HEK293 (cell line): ENCODE measurements at regions not wholly inside any gene's neighbourhood (a gene's known extent, or its start where the extent isn't known, plus 50 kb on each side); places are given as distances from the start of the nearest gene placed in this dataset.

ENCODE experiments used
- CTCF ChIA-PET: fragments of 350-600 bp; formaldehyde crosslinking; extraction: SDS; loops from one replicate; lab custom pipeline; 2021; ENCODE audit warnings: antibody characterized with exemption; lab: Yijun Ruan, JAX
- POLR2A ChIA-PET: fragments of 300-600 bp; formaldehyde crosslinking; extraction: SDS; loops from one replicate; lab custom pipeline; 2020; ENCODE audit warnings: antibody characterized with exemption, inconsistent platforms; lab: Yijun Ruan, JAX
- H3K27ac ChIP-seq: fragments of 200-500 bp; sonication (Bioruptor generic); 2 replicates; pipeline ENCODE4 v1.5.1; 2014; ENCODE audit warnings: low read depth, low read length, control low read depth, inconsistent platforms; ENCODE audit errors: extremely low read depth
- H3K36me3 ChIP-seq, 2 experiments: fragments of 200-500 bp in 1 of 2; sonication (Bioruptor generic) in 1 of 2; 1 replicate in 1 of 2; 2 replicates in 1 of 2; pipeline ENCODE4 v1.5.1; 2014 to 2017; ENCODE audit warnings: inconsistent platforms in 2 of 2, low read length in 2 of 2; ENCODE audit not compliant: control insufficient read depth in 2 of 2, insufficient read depth in 1 of 2
- H3K4me1 ChIP-seq: fragments of 200-500 bp; sonication (Bioruptor generic); 2 replicates; pipeline ENCODE4 v1.5.1; 2014; ENCODE audit warnings: mild to moderate bottlenecking, low read length, inconsistent platforms; ENCODE audit not compliant: control insufficient read depth, insufficient read depth
- H3K4me3 ChIP-seq: 2 replicates; pipeline ENCODE4 v1.5.1; 2011; ENCODE audit warnings: low read depth, mild to moderate bottlenecking, control low read depth, low read length, moderate library complexity
- H3K9me3 ChIP-seq: fragments of 200-500 bp; sonication (Bioruptor generic); 2 replicates; pipeline ENCODE4 v1.5.1; 2014; ENCODE audit warnings: low read depth, low read length, inconsistent platforms; ENCODE audit not compliant: control insufficient read depth, insufficient read depth
- AEBP2 ChIP-seq: fragments of 450-650 bp; formaldehyde crosslinking; IDR thresholded peaks from 2 replicates; pipeline ENCODE4 v1.5.1; 2016; ENCODE audit warnings: missing biosample characterization, missing genetic modification characterization, borderline replicate concordance
- KLF8 ChIP-seq: fragments of 450-650 bp; formaldehyde crosslinking; IDR thresholded peaks from 2 replicates; pipeline ENCODE4 v1.5.1; 2016; ENCODE audit warnings: missing biosample characterization, missing genetic modification characterization
- MEIS1 ChIP-seq: sonication (generic); formaldehyde crosslinking; IDR thresholded peaks from 2 replicates; pipeline ENCODE4 v1.8.1; 2022; ENCODE audit warnings: missing genetic modification reagents, mild to moderate bottlenecking, borderline replicate concordance
- REPIN1 ChIP-seq: fragments of 450-650 bp; formaldehyde crosslinking; IDR thresholded peaks from 2 replicates; pipeline ENCODE4 v1.5.1; 2017; ENCODE audit warnings: missing biosample characterization, missing genetic modification characterization, low read depth
- WT1 ChIP-seq: fragments of 450-650 bp; formaldehyde crosslinking; IDR thresholded peaks from 2 replicates; pipeline ENCODE4 v1.5.1; 2016; ENCODE audit warnings: missing biosample characterization, missing genetic modification characterization
- ZBTB17 ChIP-seq: fragments of 450-650 bp; formaldehyde crosslinking; IDR thresholded peaks from 2 replicates; pipeline ENCODE4 v1.5.1; 2016; ENCODE audit warnings: missing biosample characterization, missing genetic modification characterization
- ZBTB48 ChIP-seq: fragments of 450-650 bp; formaldehyde crosslinking; IDR thresholded peaks from 2 replicates; pipeline ENCODE4 v1.5.1; 2016; ENCODE audit warnings: missing biosample characterization, missing genetic modification characterization
- ZBTB6 ChIP-seq: fragments of 450-650 bp; formaldehyde crosslinking; IDR thresholded peaks from 2 replicates; pipeline ENCODE4 v1.5.1; 2017; ENCODE audit warnings: missing biosample characterization, missing genetic modification characterization
- ZNF121 ChIP-seq: fragments of 450-650 bp; formaldehyde crosslinking; IDR thresholded peaks from 2 replicates; pipeline ENCODE4 v1.5.1; 2016; ENCODE audit warnings: missing biosample characterization, missing genetic modification characterization
- ZNF133 ChIP-seq: fragments of 450-650 bp; formaldehyde crosslinking; IDR thresholded peaks from 2 replicates; pipeline ENCODE4 v1.5.1; 2016; ENCODE audit warnings: missing biosample characterization, missing genetic modification characterization
- ZNF138 ChIP-seq: fragments of 450-650 bp; formaldehyde crosslinking; IDR thresholded peaks from 2 replicates; pipeline ENCODE4 v1.5.1; 2016; ENCODE audit warnings: missing biosample characterization, missing genetic modification characterization, borderline replicate concordance
- ZNF146 ChIP-seq: fragments of 450-650 bp; formaldehyde crosslinking; IDR thresholded peaks from 2 replicates; pipeline ENCODE4 v1.5.1; 2016; ENCODE audit warnings: missing biosample characterization, missing genetic modification characterization
- ZNF155 ChIP-seq: fragments of 450-650 bp; formaldehyde crosslinking; IDR thresholded peaks from 2 replicates; pipeline ENCODE4 v1.5.1; 2016; ENCODE audit warnings: missing biosample characterization, missing genetic modification characterization
- ZNF174 ChIP-seq: fragments of 450-650 bp; formaldehyde crosslinking; IDR thresholded peaks from 2 replicates; pipeline ENCODE4 v1.5.0; 2017; ENCODE audit warnings: missing biosample characterization, mild to moderate bottlenecking, missing genetic modification characterization
- ZNF404 ChIP-seq: fragments of 450-650 bp; formaldehyde crosslinking; IDR thresholded peaks from 2 replicates; pipeline ENCODE4 v1.5.1; 2017; ENCODE audit warnings: missing biosample characterization, missing genetic modification characterization
- ZNF518A ChIP-seq: fragments of 450-650 bp; formaldehyde crosslinking; conservative IDR thresholded peaks from 2 replicates; pipeline ENCODE4 v1.5.1; 2016; ENCODE audit warnings: low read depth, missing biosample characterization, missing genetic modification characterization
- ZNF529 ChIP-seq: fragments of 450-650 bp; formaldehyde crosslinking; IDR thresholded peaks from 2 replicates; pipeline ENCODE4 v1.5.1; 2017; ENCODE audit warnings: missing genetic modification characterization, missing biosample characterization; ENCODE audit not compliant: insufficient replicate concordance
- ZNF558 ChIP-seq: fragments of 450-650 bp; formaldehyde crosslinking; IDR thresholded peaks from 2 replicates; pipeline ENCODE4 v1.5.1; 2016; ENCODE audit warnings: missing biosample characterization, missing genetic modification characterization
- ZNF580 ChIP-seq: fragments of 450-650 bp; formaldehyde crosslinking; IDR thresholded peaks from 2 replicates; pipeline ENCODE4 v1.5.1; 2016; ENCODE audit warnings: missing biosample characterization, missing genetic modification characterization
- ZNF776 ChIP-seq: fragments of 450-650 bp; formaldehyde crosslinking; IDR thresholded peaks from 2 replicates; pipeline ENCODE4 v1.5.0; 2017; ENCODE audit warnings: missing biosample characterization, missing genetic modification characterization, borderline replicate concordance
- ZNF777 ChIP-seq: fragments of 450-650 bp; formaldehyde crosslinking; IDR thresholded peaks from 2 replicates; pipeline ENCODE4 v1.5.1; 2017; ENCODE audit warnings: missing biosample characterization, missing genetic modification characterization, borderline replicate concordance
- TF ChIP-seq, protein P1 (sequence below): fragments of 450-650 bp; formaldehyde crosslinking; IDR thresholded peaks from 2 replicates; pipeline ENCODE4 v1.5.1; 2017; ENCODE audit warnings: missing biosample characterization, missing genetic modification characterization

- TF ChIP-seq ZNF518A (tag by site-specific recombination): no peak
- no peak for TF ChIP-seq ZNF146 (tag by site-specific recombination)
- no peak for TF ChIP-seq KLF8 (tag by site-specific recombination)
- TF ChIP-seq, all 188 proteins: peak for 0
These were observed 132.4 kb downstream of the CYP26B1 start (continued) for GRCh38 chr2:72015266-72015665.

DNA sequence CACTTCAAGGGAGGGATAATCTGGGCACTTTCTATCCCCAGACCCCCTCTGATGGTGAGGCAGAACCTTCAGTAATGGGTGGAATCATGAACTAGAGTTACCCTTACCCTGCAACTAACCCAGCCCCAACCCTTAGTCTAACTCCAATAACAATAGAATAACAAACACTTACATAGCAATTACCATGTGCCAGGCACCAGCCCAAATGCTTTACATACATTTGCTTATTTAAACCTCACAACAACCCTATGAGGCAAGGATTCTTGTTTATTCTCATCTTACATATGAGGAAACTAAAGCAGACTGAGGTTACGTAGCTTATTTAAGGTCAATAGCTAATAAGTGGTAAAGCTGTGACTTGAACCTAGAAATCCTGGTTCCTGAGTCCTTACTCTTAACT lies 132.8 kb downstream of the CYP26B1 start:
- H3K36me3 ChIP-seq: no peaks in the 10 kb centered on the region
- POLR2A ChIA-PET: no interaction called here
- no peak overlapping the region for H3K4me3 ChIP-seq
- H3K4me1 ChIP-seq: no peaks in the 10 kb centered on the region
- no peak overlapping the region for H3K27ac ChIP-seq
- H3K9me3 ChIP-seq: no peaks in the 10 kb centered on the region
- CTCF ChIA-PET: interaction anchor here (0.6 kb wide), 2 partner anchors 595 to 669 kb away, joined by 3 to 4 read pairs; no protein-coding TSS in a partner anchor
- no peak for TF ChIP-seq ZNF558 (tag by site-specific recombination)
- TF ChIP-seq ZNF155 (tag by site-specific recombination): no peak
- no peak for TF ChIP-seq ZBTB48 (tag by site-specific recombination)
- TF ChIP-seq ZNF404: no peak
- TF ChIP-seq ZNF529: no peak
- TF ChIP-seq ZBTB6 (tag by site-specific recombination): no peak
- no peak for TF ChIP-seq ZNF121
- no peak for TF ChIP-seq REPIN1 (tag by site-specific recombination)
- TF ChIP-seq ZNF174 (tag by site-specific recombination): no peak
- TF ChIP-seq ZNF776 (tag by site-specific recombination): no peak
- TF ChIP-seq ZNF138 (tag by site-specific recombination): no peak
- no peak for TF ChIP-seq ZBTB17 (tag by site-specific recombination)
- TF ChIP-seq, all 188 proteins: peak for 0

- ChIA-PET CTCF (no interaction called here), POLR2A (no interaction called here)
- Histone ChIP-seq H3K4me3 (no peak overlapping the region), H3K36me3 (no peaks in the 10 kb centered on the region), H3K9me3 (no peaks in the 10 kb centered on the region), H3K4me1 (no peaks in the 10 kb centered on the region), H3K27ac (no peak overlapping the region)
- TF ChIP-seq, protein P1, sequence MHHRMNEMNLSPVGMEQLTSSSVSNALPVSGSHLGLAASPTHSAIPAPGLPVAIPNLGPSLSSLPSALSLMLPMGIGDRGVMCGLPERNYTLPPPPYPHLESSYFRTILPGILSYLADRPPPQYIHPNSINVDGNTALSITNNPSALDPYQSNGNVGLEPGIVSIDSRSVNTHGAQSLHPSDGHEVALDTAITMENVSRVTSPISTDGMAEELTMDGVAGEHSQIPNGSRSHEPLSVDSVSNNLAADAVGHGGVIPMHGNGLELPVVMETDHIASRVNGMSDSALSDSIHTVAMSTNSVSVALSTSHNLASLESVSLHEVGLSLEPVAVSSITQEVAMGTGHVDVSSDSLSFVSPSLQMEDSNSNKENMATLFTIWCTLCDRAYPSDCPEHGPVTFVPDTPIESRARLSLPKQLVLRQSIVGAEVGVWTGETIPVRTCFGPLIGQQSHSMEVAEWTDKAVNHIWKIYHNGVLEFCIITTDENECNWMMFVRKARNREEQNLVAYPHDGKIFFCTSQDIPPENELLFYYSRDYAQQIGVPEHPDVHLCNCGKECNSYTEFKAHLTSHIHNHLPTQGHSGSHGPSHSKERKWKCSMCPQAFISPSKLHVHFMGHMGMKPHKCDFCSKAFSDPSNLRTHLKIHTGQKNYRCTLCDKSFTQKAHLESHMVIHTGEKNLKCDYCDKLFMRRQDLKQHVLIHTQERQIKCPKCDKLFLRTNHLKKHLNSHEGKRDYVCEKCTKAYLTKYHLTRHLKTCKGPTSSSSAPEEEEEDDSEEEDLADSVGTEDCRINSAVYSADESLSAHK (tag by site-specific recombination): no peak
- TF ChIP-seq ZNF777: no peak
- no peak for TF ChIP-seq ZNF138 (tag by site-specific recombination)
- no peak for TF ChIP-seq ZNF133 (tag by site-specific recombination)
- TF ChIP-seq WT1 (tag by site-specific recombination): no peak
- no peak for TF ChIP-seq ZNF580 (tag by site-specific recombination)
- no peak for TF ChIP-seq MEIS1 (CRISPR knock-in tag)
- TF ChIP-seq AEBP2 (tag by site-specific recombination): no peak
- no peak for TF ChIP-seq KLF8 (tag by site-specific recombination)
These were observed 133.9 kb downstream of the CYP26B1 start for GRCh38 chr2:72013726-72014125.
